CD4-positive, alpha-beta T cell (primary cell): ENCODE measurements at regions not wholly inside any gene's neighbourhood (a gene's known extent, or its start where the extent isn't known, plus 50 kb on each side); places are given as distances from the start of the nearest gene placed in this dataset.

Experiments
- ATAC-seq: fragments of 200-7000 bp; cut with Tn5 transposase; one replicate; pipeline ENCODE4 v1.10.0; 2022; ENCODE audit warnings: mild to moderate bottlenecking; ENCODE audit not compliant: poor library complexity
- CTCF ChIA-PET: fragments of 350-600 bp; sonication (Branson Sonifier 250); formaldehyde crosslinking; loops from one replicate; lab custom pipeline; 2021; ENCODE audit warnings: antibody characterized with exemption, inconsistent platforms; lab: Charles Lee
- POLR2A ChIA-PET: fragments of 350-600 bp; sonication (Branson Sonifier 250); formaldehyde crosslinking; loops from one replicate; lab custom pipeline; 2021; ENCODE audit warnings: antibody characterized with exemption, inconsistent platforms; lab: Charles Lee
- DNase-seq, 14 experiments: peaks; one replicate each; pipeline ENCODE4 v3.0.0-alpha.2; 2013 to 2020; ENCODE audit warnings: mixed read lengths in 2 of 14
- H3K27ac ChIP-seq, 2 donors: one replicate each; pipeline versions ENCODE4 v1.5.1 to v1.7.0; 2013; ENCODE audit warnings: low read length in 2 of 2, low read depth in 1 of 2, mild to moderate bottlenecking in 1 of 2
- H3K27me3 ChIP-seq, 2 experiments: 1 replicate in 1 of 2; 2 replicates in 1 of 2; pipeline versions ENCODE4 v1.6.1 to v1.7.0; 2013; ENCODE audit warnings: low read length in 2 of 2, control low read depth in 1 of 2, mild to moderate bottlenecking in 1 of 2, moderate library complexity in 1 of 2; ENCODE audit not compliant: insufficient read depth in 2 of 2, control insufficient read depth in 1 of 2
- H3K36me3 ChIP-seq: one replicate; pipeline ENCODE4 v1.6.1; 2013; ENCODE audit warnings: low read length, control low read depth; ENCODE audit not compliant: insufficient read depth
- H3K4me1 ChIP-seq: one replicate; pipeline ENCODE4 v1.6.1; 2013; ENCODE audit warnings: low read length, control low read depth; ENCODE audit not compliant: insufficient read depth
- H3K4me3 ChIP-seq: one replicate; pipeline ENCODE4 v1.5.1; 2013; ENCODE audit warnings: mild to moderate bottlenecking, low read length, moderate library complexity
- H3K9me3 ChIP-seq, 2 experiments: 1 replicate in 1 of 2; 2 replicates in 1 of 2; pipeline versions ENCODE4 v1.6.1 to v1.7.0; 2013; ENCODE audit warnings: low read length in 2 of 2, mild to moderate bottlenecking in 2 of 2, control low read depth in 1 of 2, moderate library complexity in 1 of 2; ENCODE audit not compliant: control insufficient read depth in 1 of 2, insufficient read depth in 1 of 2
- H3K27ac Mint-ChIP-seq: one replicate; pipeline ENCODE4 v1.8.0; 2020; ENCODE audit warnings: mixed read lengths
- H3K27me3 Mint-ChIP-seq: one replicate; pipeline ENCODE4 v1.8.0; 2021; ENCODE audit warnings: mixed read lengths
- H3K36me3 Mint-ChIP-seq: one replicate; pipeline ENCODE4 v1.8.0; 2021; ENCODE audit warnings: low read depth, mixed read lengths
- H3K4me1 Mint-ChIP-seq: one replicate; pipeline ENCODE4 v1.8.0; 2021; ENCODE audit warnings: low read depth, mixed read lengths
- H3K4me3 Mint-ChIP-seq: one replicate; pipeline ENCODE4 v1.8.0; 2020; ENCODE audit warnings: mild to moderate bottlenecking, mixed read lengths
- H3K9me3 Mint-ChIP-seq: one replicate; pipeline ENCODE4 v1.8.0; 2020; ENCODE audit warnings: mixed read lengths
- intact Hi-C, 2 experiments: fragments of 100-400 bp; cut with DNase I in 1 of 2; cut with micrococcal nuclease in 1 of 2; formaldehyde crosslinking; loops; one replicate each; pipeline versions ENCODE4 v1.15.1 to v1.9.0; 2023 to 2025; cut with DNase I, micrococcal nuclease
- TF ChIP-seq, protein P1 (sequence below): fragments of 200-600 bp; IDR thresholded peaks from one replicate; pipeline ENCODE4 v1.8.0; 2022; ENCODE audit warnings: antibody characterized with exemption, mild to moderate bottlenecking

DNA sequence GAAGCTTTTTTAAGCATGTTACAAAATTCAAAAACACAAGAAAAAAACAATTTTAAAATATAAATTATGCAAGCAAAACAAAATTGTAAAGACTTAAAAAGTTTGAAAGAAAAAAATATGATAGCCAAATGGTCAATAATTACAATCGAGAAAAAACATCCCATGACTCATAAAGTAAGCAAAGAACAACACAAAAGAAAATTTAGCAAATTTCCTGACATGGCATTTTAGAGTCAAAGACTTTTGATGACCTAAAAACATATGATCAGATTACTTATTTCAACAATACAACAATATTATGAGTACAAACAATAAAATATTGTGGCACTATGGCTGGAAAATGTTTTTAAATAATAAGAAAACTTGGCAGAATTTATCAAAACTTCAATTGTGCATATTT is 312.1 kb upstream of the MEOX2 start:
- Histone ChIP-seq H3K36me3 (no peaks in the 10 kb centered on the region), H3K9me3 (peaks cover 0 to 4% of the 10 kb centered on the region in 2 experiments), H3K4me1 (no peaks in the 10 kb centered on the region), H3K4me3 (no peak overlapping the region), H3K27me3 (no peaks in the 10 kb centered on the region), H3K27ac (no peak overlapping the region)
- Mint-ChIP-seq H3K27ac (no peak overlapping the region), H3K4me3 (no peak overlapping the region), H3K27me3 (no peaks in the 10 kb centered on the region), H3K36me3 (no peaks in the 10 kb centered on the region), H3K9me3 (no peaks in the 10 kb centered on the region), H3K4me1 (no peaks in the 10 kb centered on the region)
- intact Hi-C loops = no loop called here
- ChIA-PET POLR2A (no interaction called here), CTCF (no interaction called here)
- TF ChIP-seq, protein P1, sequence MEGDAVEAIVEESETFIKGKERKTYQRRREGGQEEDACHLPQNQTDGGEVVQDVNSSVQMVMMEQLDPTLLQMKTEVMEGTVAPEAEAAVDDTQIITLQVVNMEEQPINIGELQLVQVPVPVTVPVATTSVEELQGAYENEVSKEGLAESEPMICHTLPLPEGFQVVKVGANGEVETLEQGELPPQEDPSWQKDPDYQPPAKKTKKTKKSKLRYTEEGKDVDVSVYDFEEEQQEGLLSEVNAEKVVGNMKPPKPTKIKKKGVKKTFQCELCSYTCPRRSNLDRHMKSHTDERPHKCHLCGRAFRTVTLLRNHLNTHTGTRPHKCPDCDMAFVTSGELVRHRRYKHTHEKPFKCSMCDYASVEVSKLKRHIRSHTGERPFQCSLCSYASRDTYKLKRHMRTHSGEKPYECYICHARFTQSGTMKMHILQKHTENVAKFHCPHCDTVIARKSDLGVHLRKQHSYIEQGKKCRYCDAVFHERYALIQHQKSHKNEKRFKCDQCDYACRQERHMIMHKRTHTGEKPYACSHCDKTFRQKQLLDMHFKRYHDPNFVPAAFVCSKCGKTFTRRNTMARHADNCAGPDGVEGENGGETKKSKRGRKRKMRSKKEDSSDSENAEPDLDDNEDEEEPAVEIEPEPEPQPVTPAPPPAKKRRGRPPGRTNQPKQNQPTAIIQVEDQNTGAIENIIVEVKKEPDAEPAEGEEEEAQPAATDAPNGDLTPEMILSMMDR = no peak
- ATAC-seq (no peak), DNase-seq (no peak)

- no peak overlapping the region for H3K27ac ChIP-seq
- Mint-ChIP-seq H3K4me3 (no peak overlapping the region), H3K9me3 (no peaks in the 10 kb centered on the region), H3K27me3 (no peaks in the 10 kb centered on the region), H3K27ac (no peak overlapping the region), H3K36me3 (no peaks in the 10 kb centered on the region), H3K4me1 (no peaks in the 10 kb centered on the region)
- ChIA-PET POLR2A (no interaction called here), CTCF (no interaction called here)
- no peaks in the 10 kb centered on the region for H3K27me3 ChIP-seq
- no peak overlapping the region for H3K4me3 ChIP-seq
- intact Hi-C loops = no loop called here
- DNase-seq = no peak
- H3K9me3 ChIP-seq = peaks cover 0 to 4% of the 10 kb centered on the region in 2 experiments
- no peaks in the 10 kb centered on the region for H3K4me1 ChIP-seq
- ATAC-seq = no peak
- H3K36me3 ChIP-seq = no peaks in the 10 kb centered on the region
- TF ChIP-seq, protein P1 = no peak
Measured at GRCh38 chr7:15995027-15995426, 308.5 kb upstream of the MEOX2 start.

DNA sequence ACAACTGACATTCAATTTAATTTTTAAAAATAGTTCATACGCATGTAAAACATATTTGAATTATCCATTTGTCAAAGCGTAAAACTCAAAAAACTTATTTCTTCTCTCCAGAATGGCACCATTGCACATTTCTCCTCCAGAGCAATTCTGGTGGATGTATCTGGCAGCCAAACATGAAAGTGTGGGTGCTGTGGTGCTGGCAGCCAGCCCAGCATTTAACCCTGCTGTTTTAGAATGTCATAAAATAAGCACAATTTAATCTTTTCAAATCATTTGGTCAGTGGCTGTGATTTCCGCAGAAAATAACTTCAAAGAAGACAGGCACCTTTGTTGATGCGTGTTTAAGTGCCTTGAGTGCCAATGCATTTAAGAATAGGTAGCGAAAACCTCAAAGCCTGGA is 302.7 kb upstream of the MEOX2 start:
- Histone ChIP-seq H3K36me3 (no peaks in the 10 kb centered on the region), H3K27ac (no peak overlapping the region), H3K9me3 (no peaks in the 10 kb centered on the region), H3K4me3 (no peak overlapping the region), H3K4me1 (no peaks in the 10 kb centered on the region), H3K27me3 (no peaks in the 10 kb centered on the region)
- peaks cover 5% of the 10 kb centered on the region for H3K9me3 Mint-ChIP-seq
- no peaks in the 10 kb centered on the region for H3K36me3 Mint-ChIP-seq
- ChIA-PET CTCF (no interaction called here), POLR2A (no interaction called here)
- H3K4me3 Mint-ChIP-seq = no peak overlapping the region
- ATAC-seq (no peak), DNase-seq (no peak)
- intact Hi-C loops = no loop called here
- H3K4me1 Mint-ChIP-seq = no peaks in the 10 kb centered on the region
- H3K27ac Mint-ChIP-seq = no peak overlapping the region
- TF ChIP-seq, protein P1 = no peak
- H3K27me3 Mint-ChIP-seq = no peaks in the 10 kb centered on the region
